ENCODE measurements at regions not wholly inside any gene's neighbourhood (a gene's known extent, or its start where the extent isn't known, plus 50 kb on each side); places are given as distances from the start of the nearest gene placed in this dataset.

DNA sequence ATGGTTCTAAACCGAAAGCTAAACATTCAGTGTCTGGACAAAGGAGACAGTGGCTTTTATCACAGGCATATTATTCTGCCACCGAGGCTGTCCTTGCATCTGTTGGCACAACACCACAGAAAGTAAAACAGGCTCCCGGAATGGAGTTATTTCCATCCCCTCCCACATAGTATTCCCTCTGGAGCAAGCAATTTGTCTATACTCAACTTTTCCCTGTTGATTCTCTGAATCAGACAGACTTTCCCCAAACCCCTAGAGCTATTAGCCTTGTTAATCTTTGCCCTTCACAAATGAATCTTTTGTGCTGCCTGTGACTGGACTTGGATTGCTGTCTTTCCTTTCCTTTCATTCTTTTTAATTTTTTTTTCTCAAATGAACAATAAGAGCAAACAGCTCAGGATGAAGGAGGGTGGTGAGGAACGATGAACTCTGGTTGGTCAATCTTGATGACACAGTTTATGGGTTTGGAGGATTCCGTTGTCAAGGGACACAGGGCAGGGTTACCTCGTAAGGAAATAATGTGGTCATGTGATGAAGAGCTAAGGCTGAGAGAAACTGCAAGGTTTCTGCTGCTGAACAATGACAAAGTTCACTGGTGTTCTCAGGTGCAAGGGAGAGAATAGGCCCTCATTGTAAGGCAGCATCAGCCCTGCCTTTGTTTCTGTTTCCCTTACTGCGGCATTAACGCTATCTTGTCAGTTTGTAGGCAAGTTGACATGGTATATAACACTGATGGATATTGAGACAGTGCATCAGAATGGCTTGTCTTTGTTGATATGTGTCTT lies 275.0 kb upstream of the BMP2 start:
- TF ChIP-seq ZNF133 (tag by site-specific recombination; IDR thresholded peaks at IDR 0.05), result no peak
- TF ChIP-seq, protein P1, sequence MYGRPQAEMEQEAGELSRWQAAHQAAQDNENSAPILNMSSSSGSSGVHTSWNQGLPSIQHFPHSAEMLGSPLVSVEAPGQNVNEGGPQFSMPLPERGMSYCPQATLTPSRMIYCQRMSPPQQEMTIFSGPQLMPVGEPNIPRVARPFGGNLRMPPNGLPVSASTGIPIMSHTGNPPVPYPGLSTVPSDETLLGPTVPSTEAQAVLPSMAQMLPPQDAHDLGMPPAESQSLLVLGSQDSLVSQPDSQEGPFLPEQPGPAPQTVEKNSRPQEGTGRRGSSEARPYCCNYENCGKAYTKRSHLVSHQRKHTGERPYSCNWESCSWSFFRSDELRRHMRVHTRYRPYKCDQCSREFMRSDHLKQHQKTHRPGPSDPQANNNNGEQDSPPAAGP (tag by site-specific recombination; IDR thresholded peaks at IDR 0.05), result no peak
- no peak for TF ChIP-seq ZNF555 (tag by site-specific recombination; conservative IDR thresholded peaks at IDR 0.05)
- TF ChIP-seq YY1 (tag by site-specific recombination; IDR thresholded peaks at IDR 0.05), result no peak
- TF ChIP-seq FEZF1 (tag by site-specific recombination; IDR thresholded peaks at IDR 0.05), result no peak
- TF ChIP-seq ZSCAN16 (tag by site-specific recombination; IDR thresholded peaks at IDR 0.05), result no peak
- no peak for TF ChIP-seq ZNF670 (tag by site-specific recombination; IDR thresholded peaks at IDR 0.05; ENCODE audit: low read depth)
- no peak for TF ChIP-seq ZNF302 (tag by site-specific recombination; IDR thresholded peaks at IDR 0.05; ENCODE audit: low read depth)
- TF ChIP-seq ZEB2 (tag by site-specific recombination; IDR thresholded peaks at IDR 0.05), result no peak
- TF ChIP-seq ZNF157 (tag by site-specific recombination; IDR thresholded peaks at IDR 0.05), result no peak
